ENCODE measurements at regions not wholly inside any gene's neighbourhood (a gene's known extent, or its start where the extent isn't known, plus 50 kb on each side); places are given as distances from the start of the nearest gene placed in this dataset.

- TF ChIP-seq CTCF (IDR thresholded peaks at IDR 0.05; ENCODE audit: low read length) = no peak
- no peak for TF ChIP-seq EZH2 (IDR thresholded peaks at IDR 0.05; ENCODE audit: borderline replicate concordance, low read length)
Observed at GRCh38 chr7:106346678-106347217, 62.0 kb upstream of the NAMPT start.
